ENCODE measurements at regions not wholly inside any gene's neighbourhood (a gene's known extent, or its start where the extent isn't known, plus 50 kb on each side); places are given as distances from the start of the nearest gene placed in this dataset.

- Histone ChIP-seq H3K4me2 (ENCODE audit: low read length) (no peak overlapping the region), H3K36me3 (ENCODE audit: insufficient read depth, low read length) (no peaks in the 10 kb centered on the region), H3K9me2 (ENCODE audit: insufficient read depth, low read length) (no peaks in the 10 kb centered on the region), H3K9me3 (ENCODE audit: low read length) (peaks cover 4% of the 10 kb centered on the region), H4K20me1 (ENCODE audit: insufficient read depth) (no peaks in the 10 kb centered on the region), H3K79me2 (replicated peaks; ENCODE audit: insufficient read depth, low read length) (no peaks in the 10 kb centered on the region), H2AFZ (ENCODE audit: low read depth, low read length) (no peak overlapping the region), H3F3A (ENCODE audit: insufficient read depth, low read length, poor library complexity, severe bottlenecking) (no peaks in the 10 kb centered on the region), H3K9ac (ENCODE audit: low read length) (no peak overlapping the region), H3K4me3 (ENCODE audit: low read length) (no peak overlapping the region), H3K27ac (ENCODE audit: low read length) (no peak overlapping the region), H3K27me3 (ENCODE audit: insufficient read depth, low read depth, low read length) (no peaks in the 10 kb centered on the region)
- TF ChIP-seq EP300 (conservative IDR thresholded peaks at IDR 0.05; ENCODE audit: poor library complexity, severe bottlenecking) (no peak), MXI1 (conservative IDR thresholded peaks at IDR 0.05; ENCODE audit: poor library complexity, severe bottlenecking) (no peak), POLR2AphosphoS5 (IDR thresholded peaks at IDR 0.05) (no peak), REST (IDR thresholded peaks at IDR 0.05; ENCODE audit: borderline replicate concordance) (no peak), CTCF (IDR thresholded peaks at IDR 0.05; ENCODE audit: poor library complexity, severe bottlenecking) (no peak), TAF1 (IDR thresholded peaks at IDR 0.05; ENCODE audit: low read depth) (no peak), EZH2 (IDR thresholded peaks at IDR 0.05; ENCODE audit: borderline replicate concordance, insufficient read depth, low read length, poor library complexity, severe bottlenecking) (no peak)
These were observed 285.7 kb upstream of the RGS6 start for GRCh38 chr14:71646518-71646917.

GRCh38 chr14:71647086-71647784, 285.0 kb upstream of the RGS6 start:
- Histone ChIP-seq H3K36me3 (ENCODE audit: insufficient read depth, low read length) (no peaks in the 10 kb centered on the region), H3K4me2 (ENCODE audit: low read length) (no peak overlapping the region), H2AFZ (ENCODE audit: low read depth, low read length) (no peak overlapping the region), H3K27ac (ENCODE audit: low read length) (no peak overlapping the region), H3K9me2 (ENCODE audit: insufficient read depth, low read length) (no peaks in the 10 kb centered on the region), H3K9me3 (ENCODE audit: low read length) (peaks cover 4% of the 10 kb centered on the region), H3K9ac (ENCODE audit: low read length) (no peak overlapping the region), H4K20me1 (ENCODE audit: insufficient read depth) (no peaks in the 10 kb centered on the region), H3F3A (ENCODE audit: insufficient read depth, low read length, poor library complexity, severe bottlenecking) (no peaks in the 10 kb centered on the region), H3K27me3 (ENCODE audit: insufficient read depth, low read depth, low read length) (no peaks in the 10 kb centered on the region), H3K79me2 (replicated peaks; ENCODE audit: insufficient read depth, low read length) (no peaks in the 10 kb centered on the region), H3K4me3 (ENCODE audit: low read length) (no peak overlapping the region)
- no peak for TF ChIP-seq POLR2AphosphoS5 (IDR thresholded peaks at IDR 0.05)
- TF ChIP-seq MXI1 (conservative IDR thresholded peaks at IDR 0.05; ENCODE audit: poor library complexity, severe bottlenecking) = no peak
- no peak for TF ChIP-seq TAF1 (IDR thresholded peaks at IDR 0.05; ENCODE audit: low read depth)
- no peak for TF ChIP-seq RAD21 (conservative IDR thresholded peaks at IDR 0.05)
- no peak for TF ChIP-seq EP300 (conservative IDR thresholded peaks at IDR 0.05; ENCODE audit: poor library complexity, severe bottlenecking)
- TF ChIP-seq REST (IDR thresholded peaks at IDR 0.05; ENCODE audit: borderline replicate concordance) = no peak
- no peak for TF ChIP-seq SMC3 (conservative IDR thresholded peaks at IDR 0.05; ENCODE audit: poor library complexity)
- no peak for TF ChIP-seq EZH2 (IDR thresholded peaks at IDR 0.05; ENCODE audit: borderline replicate concordance, insufficient read depth, low read length, poor library complexity, severe bottlenecking)
